GM12878 (cell line): ENCODE measurements at regions not wholly inside any gene's neighbourhood (a gene's known extent, or its start where the extent isn't known, plus 50 kb on each side); places are given as distances from the start of the nearest gene placed in this dataset.
A peak's percentile ranks its signal among the peaks of the same experiment; 100 is the strongest.

Experiments used
- ATF2 ChIP-seq: IDR thresholded peaks from 2 replicates; pipeline ENCODE4 v1.6.1; 2012; ENCODE audit warnings: low read length, inconsistent platforms
- BACH1 ChIP-seq: fragments of 450-650 bp; IDR thresholded peaks from 2 replicates; pipeline ENCODE4 v1.6.1; 2017; ENCODE audit warnings: mild to moderate bottlenecking, borderline replicate concordance
- CBX5 ChIP-seq: sonication (generic); IDR thresholded peaks from 2 replicates; pipeline ENCODE4 v1.6.1; 2016; ENCODE audit warnings: low read depth, moderate library complexity, mild to moderate bottlenecking, inconsistent platforms
- CEBPB ChIP-seq, 2 experiments: fragments of 150-350 bp in 1 of 2; IDR thresholded peaks; 2 replicates each; pipeline ENCODE4 v1.6.1; 2012 to 2014; ENCODE audit warnings: low read depth in 2 of 2, low read length in 2 of 2, borderline replicate concordance in 1 of 2, inconsistent platforms in 1 of 2
- FOS ChIP-seq: IDR thresholded peaks from 3 replicates; pipeline ENCODE4 v1.6.1; 2011; ENCODE audit warnings: borderline replicate concordance; ENCODE audit not compliant: insufficient read length; ENCODE audit errors: extremely low read depth
- LARP7 ChIP-seq: fragments of 450-650 bp; IDR thresholded peaks from 2 replicates; pipeline ENCODE4 v1.6.1; 2017; ENCODE audit warnings: mild to moderate bottlenecking
- MEF2B ChIP-seq: fragments of 450-650 bp; IDR thresholded peaks from 2 replicates; pipeline ENCODE4 v1.6.1; 2018; ENCODE audit warnings: mild to moderate bottlenecking, moderate library complexity; ENCODE audit not compliant: partially characterized antibody, poor library complexity, severe bottlenecking
- NFXL1 ChIP-seq: fragments of 450-650 bp; IDR thresholded peaks from 2 replicates; pipeline ENCODE4 v1.6.1; 2017; ENCODE audit warnings: antibody characterized with exemption, mild to moderate bottlenecking, borderline replicate concordance
- NRF1 ChIP-seq: conservative IDR thresholded peaks from 2 replicates; pipeline ENCODE4 v1.6.1; 2011; ENCODE audit warnings: mild to moderate bottlenecking, low read depth, low read length, improper control_type of control experiment
- REST ChIP-seq: IDR thresholded peaks from 2 replicates; pipeline ENCODE4 v1.6.1; 2012; ENCODE audit warnings: mild to moderate bottlenecking, low read depth, low read length
- SMARCA5 ChIP-seq: fragments of 450-650 bp; IDR thresholded peaks from 2 replicates; pipeline ENCODE4 v1.6.1; 2017; ENCODE audit warnings: mild to moderate bottlenecking
- YBX1 ChIP-seq: fragments of 450-650 bp; IDR thresholded peaks from 2 replicates; pipeline ENCODE4 v1.6.1; 2016; ENCODE audit warnings: antibody characterized with exemption
- ZBTB11 ChIP-seq: fragments of 450-650 bp; formaldehyde crosslinking; IDR thresholded peaks from 2 replicates; pipeline ENCODE4 v1.5.0; 2022; ENCODE audit warnings: mild to moderate bottlenecking, missing genetic modification characterization
- ZNF207 ChIP-seq: fragments of 450-650 bp; IDR thresholded peaks from 2 replicates; pipeline ENCODE4 v1.6.1; 2014; ENCODE audit warnings: antibody characterized with exemption, mild to moderate bottlenecking, borderline replicate concordance
- ZNF274 ChIP-seq: IDR thresholded peaks from one replicate; pipeline ENCODE4 v1.8.0; 2011; ENCODE audit not compliant: insufficient read length, insufficient read depth
- TF ChIP-seq, protein P1 (sequence below): fragments of 450-650 bp; IDR thresholded peaks from 2 replicates; pipeline ENCODE4 v1.6.1; 2016; ENCODE audit warnings: mild to moderate bottlenecking
- TF ChIP-seq, protein P2 (sequence below): IDR thresholded peaks from 2 replicates; pipeline ENCODE4 v1.6.1; 2011; ENCODE audit warnings: low read depth, mild to moderate bottlenecking, low read length, moderate library complexity, borderline replicate concordance; ENCODE audit errors: extremely low read depth
- TF ChIP-seq, protein P3 (sequence below): IDR thresholded peaks from 2 replicates; pipeline ENCODE4 v1.6.1; 2011; ENCODE audit warnings: low read depth, low read length, improper control_type of control experiment, borderline replicate concordance

GRCh38 chr3:106183762-106184391 lies 315.1 kb upstream of the CBLB start (continued):
- TF ChIP-seq, protein P1, sequence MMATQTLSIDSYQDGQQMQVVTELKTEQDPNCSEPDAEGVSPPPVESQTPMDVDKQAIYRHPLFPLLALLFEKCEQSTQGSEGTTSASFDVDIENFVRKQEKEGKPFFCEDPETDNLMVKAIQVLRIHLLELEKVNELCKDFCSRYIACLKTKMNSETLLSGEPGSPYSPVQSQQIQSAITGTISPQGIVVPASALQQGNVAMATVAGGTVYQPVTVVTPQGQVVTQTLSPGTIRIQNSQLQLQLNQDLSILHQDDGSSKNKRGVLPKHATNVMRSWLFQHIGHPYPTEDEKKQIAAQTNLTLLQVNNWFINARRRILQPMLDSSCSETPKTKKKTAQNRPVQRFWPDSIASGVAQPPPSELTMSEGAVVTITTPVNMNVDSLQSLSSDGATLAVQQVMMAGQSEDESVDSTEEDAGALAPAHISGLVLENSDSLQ: no peak
- TF ChIP-seq ZBTB11 (CRISPR knock-in tag) (no peak), NFXL1 (no peak), LARP7 (no peak), MEF2B (no peak), ZNF207 (no peak), ZNF274 (no peak), FOS (no peak), YBX1 (no peak), CEBPB (IDR thresholded peaks at IDR 0.05; ENCODE audit: borderline replicate concordance in 1 of 2, low read depth in 2 of 2, low read length in 2 of 2) (no peak), SMARCA5 (no peak), ATF2 (peak; percentile 66; the same call in 1 of the 2 replicates), REST (no peak), NRF1 (no peak), BACH1 (no peak), CBX5 (no peak)
- TF ChIP-seq, protein P2, sequence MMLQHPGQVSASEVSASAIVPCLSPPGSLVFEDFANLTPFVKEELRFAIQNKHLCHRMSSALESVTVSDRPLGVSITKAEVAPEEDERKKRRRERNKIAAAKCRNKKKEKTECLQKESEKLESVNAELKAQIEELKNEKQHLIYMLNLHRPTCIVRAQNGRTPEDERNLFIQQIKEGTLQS: no peak
- TF ChIP-seq, protein P3, sequence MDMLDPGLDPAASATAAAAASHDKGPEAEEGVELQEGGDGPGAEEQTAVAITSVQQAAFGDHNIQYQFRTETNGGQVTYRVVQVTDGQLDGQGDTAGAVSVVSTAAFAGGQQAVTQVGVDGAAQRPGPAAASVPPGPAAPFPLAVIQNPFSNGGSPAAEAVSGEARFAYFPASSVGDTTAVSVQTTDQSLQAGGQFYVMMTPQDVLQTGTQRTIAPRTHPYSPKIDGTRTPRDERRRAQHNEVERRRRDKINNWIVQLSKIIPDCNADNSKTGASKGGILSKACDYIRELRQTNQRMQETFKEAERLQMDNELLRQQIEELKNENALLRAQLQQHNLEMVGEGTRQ: no peak
